MCF 10A (cell line): ENCODE measurements at regions not wholly inside any gene's neighbourhood (a gene's known extent, or its start where the extent isn't known, plus 50 kb on each side); places are given as distances from the start of the nearest gene placed in this dataset.

Source experiments
- BruUV-seq: library from RNA; stranded (reverse); fragments of 400-500 nt; replicated peaks from 2 replicates; lab custom pipeline; 2021; lab: Mats Ljungman, UMichigan
- CTCF ChIA-PET: fragments of 300-600 bp; sonication (Branson Sonifier 250); formaldehyde crosslinking; extraction: SDS; loops from one replicate; lab custom pipeline; 2021; ENCODE audit warnings: antibody characterized with exemption, inconsistent platforms; lab: Yijun Ruan, JAX
- POLR2A ChIA-PET: fragments of 300-600, 350-650 bp; sonication (Branson Sonifier 250); formaldehyde crosslinking; extraction: SDS; loops from one replicate; lab custom pipeline; 2020; ENCODE audit warnings: antibody characterized with exemption, inconsistent platforms; lab: Yijun Ruan, JAX
- DNase-seq: peaks from one replicate; pipeline ENCODE4 v3.0.0-alpha.2; 2018; ENCODE audit not compliant: unreplicated experiment
- H3K27ac Mint-ChIP-seq: one replicate; pipeline ENCODE4 v1.8.0; 2022; ENCODE audit warnings: mild to moderate bottlenecking, low read depth, mixed read lengths; ENCODE audit not compliant: unreplicated experiment
- H3K27me3 Mint-ChIP-seq: one replicate; pipeline ENCODE4 v1.8.0; 2022; ENCODE audit warnings: mixed read lengths; ENCODE audit not compliant: insufficient read depth, unreplicated experiment
- H3K36me3 Mint-ChIP-seq: one replicate; pipeline ENCODE4 v1.8.0; 2022; ENCODE audit warnings: mild to moderate bottlenecking, moderate library complexity, mixed read lengths; ENCODE audit not compliant: insufficient read depth, unreplicated experiment
- H3K4me1 Mint-ChIP-seq: one replicate; pipeline ENCODE4 v1.8.0; 2022; ENCODE audit warnings: mixed read lengths; ENCODE audit not compliant: insufficient read depth, unreplicated experiment
- H3K4me3 Mint-ChIP-seq: one replicate; pipeline ENCODE4 v1.8.0; 2022; ENCODE audit warnings: mild to moderate bottlenecking, moderate library complexity, mixed read lengths; ENCODE audit not compliant: unreplicated experiment
- H3K9me3 Mint-ChIP-seq: one replicate; pipeline ENCODE4 v1.8.0; 2022; ENCODE audit warnings: mixed read lengths; ENCODE audit not compliant: unreplicated experiment
- CTCF ChIP-seq: fragments of 200-600 bp; IDR thresholded peaks from one replicate; pipeline ENCODE4 v1.8.0; 2022; ENCODE audit warnings: antibody characterized with exemption, mild to moderate bottlenecking; ENCODE audit not compliant: unreplicated experiment
- intact Hi-C: fragments of 100-400 bp; cut with micrococcal nuclease; formaldehyde crosslinking; loops from 2 replicates; pipeline ENCODE4 v1.14.1; 2022

GRCh38 chr3:78026318-78026828 is 986.5 kb downstream of the ROBO2 start:
- Mint-ChIP-seq H3K4me3 (no peak overlapping the region), H3K27ac (no peak overlapping the region), H3K9me3 (no peaks in the 10 kb centered on the region), H3K36me3 (no peaks in the 10 kb centered on the region), H3K4me1 (peaks cover 5% of the 10 kb centered on the region), H3K27me3 (no peaks in the 10 kb centered on the region)
- no peak for DNase-seq
- CTCF ChIA-PET, result interaction anchor here (0.6 to 0.8 kb wide), 2 partner anchors 9 to 692 kb away, joined by 3 to 4 read pairs; no protein-coding TSS in a partner anchor
- intact Hi-C loops, result no loop called here
- POLR2A ChIA-PET, result no interaction called here
- no peak for TF ChIP-seq CTCF
- no TSS peak for BruUV-seq

GRCh38 chr3:78029775-78030174 is 989.9 kb downstream of the ROBO2 start:
- BruUV-seq, result no TSS peak
- CTCF ChIA-PET, result interaction anchor here (1.0 to 1.8 kb wide), 2 partner anchors 10 to 16 kb away, joined by 3 to 6 read pairs; no protein-coding TSS in a partner anchor
- Mint-ChIP-seq H3K4me3 (no peak overlapping the region), H3K4me1 (peaks cover 5% of the 10 kb centered on the region), H3K36me3 (no peaks in the 10 kb centered on the region), H3K27me3 (no peaks in the 10 kb centered on the region), H3K27ac (no peak overlapping the region), H3K9me3 (no peaks in the 10 kb centered on the region)
- intact Hi-C loops, result no loop called here
- DNase-seq, result no peak
- POLR2A ChIA-PET, result no interaction called here
- TF ChIP-seq CTCF, result no peak

- POLR2A ChIA-PET, result no interaction called here
- DNase-seq, result no peak
- H3K4me3 Mint-ChIP-seq, result no peak overlapping the region
- CTCF ChIA-PET, result interaction anchor here (0.9 kb wide), 1 partner anchor 8 kb away, joined by 3 read pairs; no protein-coding TSS in a partner anchor
- H3K36me3 Mint-ChIP-seq, result no peaks in the 10 kb centered on the region
- BruUV-seq, result no TSS peak
- H3K9me3 Mint-ChIP-seq, result no peaks in the 10 kb centered on the region
- H3K27me3 Mint-ChIP-seq, result no peaks in the 10 kb centered on the region
- no peaks in the 10 kb centered on the region for H3K4me1 Mint-ChIP-seq
- TF ChIP-seq CTCF, result no peak
- intact Hi-C loops, result no loop called here
- H3K27ac Mint-ChIP-seq, result no peak overlapping the region
Measured at GRCh38 chr3:78035131-78035641, 995.3 kb downstream of the ROBO2 start.

GRCh38 chr3:78041486-78041885 is 1001.6 kb downstream of the ROBO2 start:
- ChIA-PET POLR2A (interaction anchor here (1.6 kb wide), 1 partner anchor 135 kb away, joined by 3 read pairs; no protein-coding TSS in a partner anchor), CTCF (interaction anchor here (0.6 to 0.7 kb wide), 2 partner anchors 8 to 100 kb away, joined by 3 read pairs; no protein-coding TSS in a partner anchor)
- no peak overlapping the region for H3K4me3 Mint-ChIP-seq
- no peaks in the 10 kb centered on the region for H3K36me3 Mint-ChIP-seq
- peak; percentile 40 for DNase-seq
- H3K27ac Mint-ChIP-seq, result no peak overlapping the region
- intact Hi-C loops, result no loop called here
- H3K4me1 Mint-ChIP-seq, result no peaks in the 10 kb centered on the region
- no TSS peak for BruUV-seq
- TF ChIP-seq CTCF, result no peak
- no peaks in the 10 kb centered on the region for H3K9me3 Mint-ChIP-seq
- H3K27me3 Mint-ChIP-seq, result no peaks in the 10 kb centered on the region
